Epithelial cell of proximal tubule (primary cell): ENCODE measurements at regions not wholly inside any gene's neighbourhood (a gene's known extent, or its start where the extent isn't known, plus 50 kb on each side); places are given as distances from the start of the nearest gene placed in this dataset.

Experiments used
- DNase-seq: peaks from one replicate; pipeline ENCODE4 v3.0.0-alpha.2; 2011; ENCODE audit warnings: low read depth
- H3K4me3 ChIP-seq: 2 replicates; pipeline ENCODE4 v1.5.1; 2011; ENCODE audit warnings: low read depth, mild to moderate bottlenecking, low read length
- CTCF ChIP-seq: conservative IDR thresholded peaks from 2 replicates; pipeline ENCODE4 v1.5.1; 2012; ENCODE audit warnings: low read depth, mild to moderate bottlenecking, low read length

- TF ChIP-seq CTCF, result no peak
- H3K4me3 ChIP-seq, result no peak overlapping the region
- no peak for DNase-seq
Observed at GRCh38 chr21:28224191-28224726, 768.4 kb downstream of the LTN1 start.

GRCh38 chr21:28221984-28222383 is 770.7 kb downstream of the LTN1 start:
- H3K4me3 ChIP-seq, result no peak overlapping the region
- no peak for TF ChIP-seq CTCF
- DNase-seq, result no peak

- H3K4me3 ChIP-seq, result no peak overlapping the region
- TF ChIP-seq CTCF, result no peak
- DNase-seq, result no peak
Observed at GRCh38 chr21:28220680-28221079, 772.0 kb downstream of the LTN1 start.

GRCh38 chr21:28216976-28217523 is 775.6 kb downstream of the LTN1 start:
- DNase-seq, result no peak
- H3K4me3 ChIP-seq, result no peak overlapping the region
- TF ChIP-seq CTCF, result no peak

GRCh38 chr21:28215214-28215954 is 777.3 kb downstream of the LTN1 start:
- DNase-seq, result no peak
- no peak for TF ChIP-seq CTCF
- H3K4me3 ChIP-seq, result no peak overlapping the region

GRCh38 chr21:28214786-28215185 is 777.9 kb downstream of the LTN1 start:
- no peak for DNase-seq
- H3K4me3 ChIP-seq, result no peak overlapping the region
- no peak for TF ChIP-seq CTCF

- H3K4me3 ChIP-seq, result no peak overlapping the region
- TF ChIP-seq CTCF, result no peak
- DNase-seq, result no peak
Observed at GRCh38 chr21:28213261-28213660, 779.4 kb downstream of the LTN1 start.
